ENCODE measurements at regions not wholly inside any gene's neighbourhood (a gene's known extent, or its start where the extent isn't known, plus 50 kb on each side); places are given as distances from the start of the nearest gene placed in this dataset.
A peak's percentile ranks its signal among the peaks of the same experiment; 100 is the strongest.

DNA sequence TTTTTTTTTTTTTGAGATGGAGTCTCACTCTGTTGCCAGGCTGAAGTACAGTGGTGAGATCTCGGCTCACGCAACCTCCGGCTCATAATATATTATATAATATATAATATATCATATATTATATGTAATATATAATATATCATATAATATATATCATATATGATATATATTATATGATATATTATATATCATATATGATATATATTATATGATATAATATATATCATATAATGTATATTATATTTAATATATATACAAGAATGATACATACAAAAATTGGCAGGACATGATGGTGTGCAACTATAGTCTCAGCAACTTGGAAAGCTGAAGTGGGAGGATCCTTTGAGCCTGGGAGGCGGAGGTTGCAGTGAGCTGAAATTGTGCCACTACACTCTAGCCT is 1725.5 kb downstream of the MRPL39 start:
- TF ChIP-seq NFIC (IDR thresholded peaks at IDR 0.05) (no peak), ZBTB7A (IDR thresholded peaks at IDR 0.05; ENCODE audit: low read depth) (no peak), TEAD4 (IDR thresholded peaks at IDR 0.05) (no peak), EGR1 (IDR thresholded peaks at IDR 0.05) (no peak)
- TF ChIP-seq, protein P1, sequence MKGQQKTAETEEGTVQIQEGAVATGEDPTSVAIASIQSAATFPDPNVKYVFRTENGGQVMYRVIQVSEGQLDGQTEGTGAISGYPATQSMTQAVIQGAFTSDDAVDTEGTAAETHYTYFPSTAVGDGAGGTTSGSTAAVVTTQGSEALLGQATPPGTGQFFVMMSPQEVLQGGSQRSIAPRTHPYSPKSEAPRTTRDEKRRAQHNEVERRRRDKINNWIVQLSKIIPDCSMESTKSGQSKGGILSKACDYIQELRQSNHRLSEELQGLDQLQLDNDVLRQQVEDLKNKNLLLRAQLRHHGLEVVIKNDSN (IDR thresholded peaks at IDR 0.05): no peak
- TF ChIP-seq, protein P2, sequence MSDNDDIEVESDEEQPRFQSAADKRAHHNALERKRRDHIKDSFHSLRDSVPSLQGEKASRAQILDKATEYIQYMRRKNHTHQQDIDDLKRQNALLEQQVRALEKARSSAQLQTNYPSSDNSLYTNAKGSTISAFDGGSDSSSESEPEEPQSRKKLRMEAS (IDR thresholded peaks at IDR 0.05): no peak
- TF ChIP-seq, protein P3, sequence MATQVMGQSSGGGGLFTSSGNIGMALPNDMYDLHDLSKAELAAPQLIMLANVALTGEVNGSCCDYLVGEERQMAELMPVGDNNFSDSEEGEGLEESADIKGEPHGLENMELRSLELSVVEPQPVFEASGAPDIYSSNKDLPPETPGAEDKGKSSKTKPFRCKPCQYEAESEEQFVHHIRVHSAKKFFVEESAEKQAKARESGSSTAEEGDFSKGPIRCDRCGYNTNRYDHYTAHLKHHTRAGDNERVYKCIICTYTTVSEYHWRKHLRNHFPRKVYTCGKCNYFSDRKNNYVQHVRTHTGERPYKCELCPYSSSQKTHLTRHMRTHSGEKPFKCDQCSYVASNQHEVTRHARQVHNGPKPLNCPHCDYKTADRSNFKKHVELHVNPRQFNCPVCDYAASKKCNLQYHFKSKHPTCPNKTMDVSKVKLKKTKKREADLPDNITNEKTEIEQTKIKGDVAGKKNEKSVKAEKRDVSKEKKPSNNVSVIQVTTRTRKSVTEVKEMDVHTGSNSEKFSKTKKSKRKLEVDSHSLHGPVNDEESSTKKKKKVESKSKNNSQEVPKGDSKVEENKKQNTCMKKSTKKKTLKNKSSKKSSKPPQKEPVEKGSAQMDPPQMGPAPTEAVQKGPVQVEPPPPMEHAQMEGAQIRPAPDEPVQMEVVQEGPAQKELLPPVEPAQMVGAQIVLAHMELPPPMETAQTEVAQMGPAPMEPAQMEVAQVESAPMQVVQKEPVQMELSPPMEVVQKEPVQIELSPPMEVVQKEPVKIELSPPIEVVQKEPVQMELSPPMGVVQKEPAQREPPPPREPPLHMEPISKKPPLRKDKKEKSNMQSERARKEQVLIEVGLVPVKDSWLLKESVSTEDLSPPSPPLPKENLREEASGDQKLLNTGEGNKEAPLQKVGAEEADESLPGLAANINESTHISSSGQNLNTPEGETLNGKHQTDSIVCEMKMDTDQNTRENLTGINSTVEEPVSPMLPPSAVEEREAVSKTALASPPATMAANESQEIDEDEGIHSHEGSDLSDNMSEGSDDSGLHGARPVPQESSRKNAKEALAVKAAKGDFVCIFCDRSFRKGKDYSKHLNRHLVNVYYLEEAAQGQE (IDR thresholded peaks at IDR 0.05; ENCODE audit: low read depth): no peak

DNA sequence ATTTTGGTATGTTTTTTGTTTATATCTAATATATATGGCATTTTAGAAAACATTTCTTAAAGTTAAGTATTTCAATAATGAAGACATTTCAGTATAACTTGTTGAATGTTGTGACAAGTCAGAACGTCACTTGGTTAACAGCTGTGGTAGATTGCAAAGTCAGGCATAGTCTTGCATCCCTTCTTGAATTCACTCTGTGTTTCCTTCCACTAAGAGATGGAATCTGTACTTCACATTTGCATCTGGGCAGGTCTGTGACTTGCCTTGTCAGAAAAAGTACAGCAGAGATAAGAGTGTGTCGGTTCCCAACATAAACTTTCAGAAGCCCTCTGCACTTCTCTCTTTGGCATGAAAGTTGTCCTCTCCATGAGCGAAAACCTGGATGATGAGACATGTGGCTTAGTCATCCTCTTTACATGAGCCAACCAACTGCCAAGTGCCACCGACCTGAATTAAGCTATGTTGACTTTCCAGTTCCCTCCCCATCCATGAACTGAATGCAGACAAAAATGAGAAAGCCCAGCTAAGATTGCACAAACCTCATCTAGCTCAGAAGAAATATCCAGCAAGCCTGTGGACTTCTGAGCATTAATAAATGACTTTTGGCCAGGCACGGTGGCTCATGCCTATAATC is 1730.2 kb downstream of the MRPL39 start:
- TF ChIP-seq RAD21 (IDR thresholded peaks at IDR 0.05; ENCODE audit: low read depth) (no peak), ZBTB7A (IDR thresholded peaks at IDR 0.05; ENCODE audit: low read depth) (no peak), TEAD4 (IDR thresholded peaks at IDR 0.05) (no peak)

DNA sequence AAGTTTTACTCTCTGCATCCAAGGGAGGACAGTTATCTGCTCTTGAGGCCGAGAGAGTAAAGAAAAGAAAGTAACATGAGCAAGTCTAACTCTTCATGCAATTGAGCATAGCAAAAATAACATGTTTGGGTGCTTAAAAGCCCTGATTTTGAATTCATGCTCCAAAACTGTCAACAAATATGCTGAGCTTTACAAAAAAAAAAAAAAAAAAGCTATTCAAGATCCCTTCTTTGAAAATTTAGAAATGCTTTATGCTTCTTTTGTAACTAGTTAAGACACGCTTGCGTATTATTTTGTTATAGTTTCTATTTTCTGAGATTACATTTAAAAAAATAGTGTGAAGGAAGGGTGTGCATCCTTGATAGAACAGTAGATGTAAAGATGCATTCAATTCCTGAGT is 1733.0 kb downstream of the MRPL39 start:
- TF ChIP-seq, protein P2 (IDR thresholded peaks at IDR 0.05): no peak
- TF ChIP-seq CEBPB (IDR thresholded peaks at IDR 0.05) (no peak), FOXM1 (IDR thresholded peaks at IDR 0.05; ENCODE audit: borderline replicate concordance, low read depth) (no peak), TAF1 (IDR thresholded peaks at IDR 0.05; ENCODE audit: low read depth) (no peak)

DNA sequence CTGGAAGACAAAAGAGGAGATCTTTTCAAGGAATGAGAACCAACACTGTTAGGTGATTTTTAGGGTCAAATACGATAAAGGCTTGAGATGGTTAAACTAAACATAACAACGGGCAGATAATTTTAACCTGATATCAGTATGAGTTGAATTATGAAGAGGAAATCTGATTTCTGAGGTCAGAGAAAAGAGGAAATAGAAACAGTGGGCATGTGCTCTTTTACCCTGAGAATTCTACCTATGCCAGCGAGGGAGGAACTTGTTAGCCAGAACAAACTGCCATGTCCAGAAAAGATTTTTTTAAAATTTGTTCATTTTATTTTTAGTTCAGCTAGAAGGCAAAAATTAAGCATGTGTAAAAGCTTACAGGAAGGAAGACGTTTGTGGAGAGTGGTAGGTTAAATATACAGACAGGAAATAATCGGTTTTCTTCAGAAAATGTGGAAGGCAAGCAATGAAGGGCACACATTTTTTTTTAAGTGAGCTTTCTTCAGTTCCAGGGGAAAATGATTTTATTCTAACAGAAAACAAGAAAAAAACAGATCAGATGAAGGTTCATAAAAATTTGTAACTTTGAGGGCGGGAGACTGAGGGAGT is 1745.3 kb downstream of the MRPL39 start:
- TF ChIP-seq, protein P1 (IDR thresholded peaks at IDR 0.05): no peak
- TF ChIP-seq TEAD4 (IDR thresholded peaks at IDR 0.05): no peak
- TF ChIP-seq CREB1 (IDR thresholded peaks at IDR 0.05; ENCODE audit: low read depth): no peak
- no peak for TF ChIP-seq EGR1 (IDR thresholded peaks at IDR 0.05)
- TF ChIP-seq CEBPB (IDR thresholded peaks at IDR 0.05): no peak
- TF ChIP-seq, protein P2 (IDR thresholded peaks at IDR 0.05): no peak
- TF ChIP-seq RAD21 (IDR thresholded peaks at IDR 0.05; ENCODE audit: low read depth): no peak

DNA sequence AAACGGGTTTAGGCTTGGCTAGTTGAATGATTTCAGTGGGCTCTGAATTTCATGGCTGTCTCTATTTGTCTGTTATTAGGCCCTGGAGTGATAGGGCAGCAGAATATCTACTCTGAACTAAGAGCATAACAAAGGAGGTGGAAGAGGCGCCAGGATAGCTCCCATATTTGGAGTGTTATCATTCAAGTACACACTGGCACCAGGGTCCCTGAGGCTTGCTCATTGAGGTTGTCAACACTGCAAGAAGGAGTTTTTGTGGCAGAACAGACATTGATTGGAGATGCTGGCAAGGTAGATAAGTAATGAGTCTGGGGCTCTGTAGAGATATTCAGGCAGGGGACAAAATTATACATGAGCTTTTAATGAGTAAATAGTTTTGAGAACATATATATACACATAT is 1748.4 kb downstream of the MRPL39 start:
- TF ChIP-seq CREB1 (IDR thresholded peaks at IDR 0.05; ENCODE audit: low read depth): no peak
- TF ChIP-seq, protein P1 (IDR thresholded peaks at IDR 0.05): no peak
- TF ChIP-seq, protein P2 (IDR thresholded peaks at IDR 0.05): no peak
- TF ChIP-seq NFIC (IDR thresholded peaks at IDR 0.05): no peak
- TF ChIP-seq EGR1 (IDR thresholded peaks at IDR 0.05): no peak
- no peak for TF ChIP-seq CEBPB (IDR thresholded peaks at IDR 0.05)
- TF ChIP-seq, protein P3 (IDR thresholded peaks at IDR 0.05; ENCODE audit: low read depth): no peak
- no peak for TF ChIP-seq YY1 (IDR thresholded peaks at IDR 0.05; ENCODE audit: low read depth)
- TF ChIP-seq TCF12 (IDR thresholded peaks at IDR 0.05; ENCODE audit: low read depth): no peak
- no peak for TF ChIP-seq ZBTB7A (IDR thresholded peaks at IDR 0.05; ENCODE audit: low read depth)
- no peak for TF ChIP-seq EP300 (IDR thresholded peaks at IDR 0.05; ENCODE audit: borderline replicate concordance)

DNA sequence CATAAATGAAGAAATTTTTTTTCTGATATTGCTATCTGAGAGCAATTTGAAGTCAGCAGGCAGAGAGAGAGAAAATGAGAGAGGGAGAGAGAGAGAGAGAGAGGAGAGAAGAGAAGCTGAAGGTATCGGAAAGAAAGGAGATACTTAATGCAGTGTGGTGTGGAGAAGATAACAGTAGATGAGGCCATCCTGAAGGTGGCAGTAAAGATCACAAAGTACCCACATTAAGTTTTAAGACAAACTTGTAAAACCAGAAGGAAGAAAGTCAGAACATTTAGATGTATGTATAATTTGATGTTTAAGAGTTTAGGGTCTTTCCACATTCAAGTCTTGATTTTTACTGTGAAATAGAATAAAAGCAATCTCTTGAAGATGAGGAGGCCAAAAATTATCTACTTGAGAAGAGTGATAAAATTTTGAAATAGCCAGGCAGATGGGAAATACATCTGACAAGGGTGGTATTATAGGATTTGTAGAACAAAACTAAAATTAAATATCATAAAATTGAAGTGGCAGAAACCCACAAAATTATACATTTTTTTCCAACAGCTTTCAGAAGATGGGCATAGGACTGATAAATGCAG is 1753.4 kb downstream of the MRPL39 start:
- peak; percentile 46 for TF ChIP-seq RAD21 (IDR thresholded peaks at IDR 0.05; ENCODE audit: low read depth)
- TF ChIP-seq, protein P3 (IDR thresholded peaks at IDR 0.05; ENCODE audit: low read depth): no peak
